Cardiac muscle cell (in vitro differentiated cells and primary cell): ENCODE measurements at regions not wholly inside any gene's neighbourhood (a gene's known extent, or its start where the extent isn't known, plus 50 kb on each side); places are given as distances from the start of the nearest gene placed in this dataset.

Experiments used
- DNase-seq, 2 donors: peaks; one replicate each; pipeline versions ENCODE4 v3.0.0 to v3.0.0-alpha.2; 2010 to 2017; ENCODE audit warnings: low read depth in 1 of 2, low spot score in 1 of 2
- H3K27ac ChIP-seq: fragments of 200-600 bp; sonication (generic); 2 replicates; pipeline ENCODE4 v1.5.1; 2016
- H3K27me3 ChIP-seq: fragments of 200-600 bp; sonication (generic); 2 replicates; pipeline ENCODE4 v1.6.0; 2016; ENCODE audit warnings: control low read depth
- H3K36me3 ChIP-seq: fragments of 200-600 bp; sonication (generic); 2 replicates; pipeline ENCODE4 v1.5.1; 2016; ENCODE audit warnings: control low read depth
- H3K4me1 ChIP-seq: fragments of 200-600 bp; sonication (generic); 2 replicates; pipeline ENCODE4 v1.8.1; 2017; ENCODE audit warnings: low read depth, mild to moderate bottlenecking, mixed run types
- H3K4me3 ChIP-seq: fragments of 200-600 bp; sonication (generic); 2 replicates; pipeline ENCODE4 v1.5.1; 2016; ENCODE audit warnings: mild to moderate bottlenecking
- H3K9me3 ChIP-seq: fragments of 200-600 bp; sonication (generic); 2 replicates; pipeline ENCODE4 v1.5.1; 2017; ENCODE audit warnings: low read depth, mild to moderate bottlenecking, control low read depth
- TF ChIP-seq, protein P1 (sequence below): IDR thresholded peaks from 2 replicates; pipeline ENCODE4 v1.5.1; 2012; ENCODE audit warnings: low read depth, mild to moderate bottlenecking, low read length

- Histone ChIP-seq H3K4me1 (no peaks in the 10 kb centered on the region), H3K27ac (no peak overlapping the region), H3K9me3 (no peaks in the 10 kb centered on the region), H3K36me3 (no peaks in the 10 kb centered on the region), H3K27me3 (no peaks in the 10 kb centered on the region), H3K4me3 (no peak overlapping the region)
- no peak for DNase-seq
- TF ChIP-seq, protein P1, sequence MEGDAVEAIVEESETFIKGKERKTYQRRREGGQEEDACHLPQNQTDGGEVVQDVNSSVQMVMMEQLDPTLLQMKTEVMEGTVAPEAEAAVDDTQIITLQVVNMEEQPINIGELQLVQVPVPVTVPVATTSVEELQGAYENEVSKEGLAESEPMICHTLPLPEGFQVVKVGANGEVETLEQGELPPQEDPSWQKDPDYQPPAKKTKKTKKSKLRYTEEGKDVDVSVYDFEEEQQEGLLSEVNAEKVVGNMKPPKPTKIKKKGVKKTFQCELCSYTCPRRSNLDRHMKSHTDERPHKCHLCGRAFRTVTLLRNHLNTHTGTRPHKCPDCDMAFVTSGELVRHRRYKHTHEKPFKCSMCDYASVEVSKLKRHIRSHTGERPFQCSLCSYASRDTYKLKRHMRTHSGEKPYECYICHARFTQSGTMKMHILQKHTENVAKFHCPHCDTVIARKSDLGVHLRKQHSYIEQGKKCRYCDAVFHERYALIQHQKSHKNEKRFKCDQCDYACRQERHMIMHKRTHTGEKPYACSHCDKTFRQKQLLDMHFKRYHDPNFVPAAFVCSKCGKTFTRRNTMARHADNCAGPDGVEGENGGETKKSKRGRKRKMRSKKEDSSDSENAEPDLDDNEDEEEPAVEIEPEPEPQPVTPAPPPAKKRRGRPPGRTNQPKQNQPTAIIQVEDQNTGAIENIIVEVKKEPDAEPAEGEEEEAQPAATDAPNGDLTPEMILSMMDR, result no peak
These were observed 73.7 kb upstream of the SPANXB1 start for GRCh38 chrX:140928739-140929138.

DNA sequence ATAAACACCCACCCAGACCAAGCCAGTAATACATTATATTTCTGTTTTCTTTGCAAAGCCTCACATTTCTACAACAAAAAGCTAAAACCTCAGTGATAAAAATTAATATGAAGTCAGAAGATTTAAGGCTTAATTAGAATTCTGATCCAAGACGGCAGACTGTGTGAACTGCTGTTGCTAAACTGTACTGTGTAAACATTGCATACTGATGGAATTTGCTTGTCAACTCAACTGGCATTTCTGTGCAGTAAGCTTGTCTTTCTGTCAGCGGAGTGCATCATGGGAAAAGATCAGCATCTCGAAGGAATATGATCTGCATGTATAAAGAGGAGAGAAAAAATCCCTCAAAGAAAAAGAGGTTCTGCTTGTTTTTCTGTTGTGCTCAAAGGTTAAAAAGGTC, 69.4 kb upstream of the SPANXB1 start:
- H3K4me3 ChIP-seq, result no peak overlapping the region
- no peaks in the 10 kb centered on the region for H3K9me3 ChIP-seq
- TF ChIP-seq, protein P1, result no peak
- no peak overlapping the region for H3K27ac ChIP-seq
- no peaks in the 10 kb centered on the region for H3K4me1 ChIP-seq
- no peak for DNase-seq
- no peaks in the 10 kb centered on the region for H3K27me3 ChIP-seq
- H3K36me3 ChIP-seq, result no peaks in the 10 kb centered on the region

GRCh38 chrX:140933874-140934655, 68.3 kb upstream of the SPANXB1 start:
- no peak overlapping the region for H3K4me3 ChIP-seq
- no peaks in the 10 kb centered on the region for H3K27me3 ChIP-seq
- H3K4me1 ChIP-seq, result no peaks in the 10 kb centered on the region
- TF ChIP-seq, protein P1, result no peak
- DNase-seq, result no peak
- H3K36me3 ChIP-seq, result no peaks in the 10 kb centered on the region
- no peaks in the 10 kb centered on the region for H3K9me3 ChIP-seq
- H3K27ac ChIP-seq, result no peak overlapping the region

DNA sequence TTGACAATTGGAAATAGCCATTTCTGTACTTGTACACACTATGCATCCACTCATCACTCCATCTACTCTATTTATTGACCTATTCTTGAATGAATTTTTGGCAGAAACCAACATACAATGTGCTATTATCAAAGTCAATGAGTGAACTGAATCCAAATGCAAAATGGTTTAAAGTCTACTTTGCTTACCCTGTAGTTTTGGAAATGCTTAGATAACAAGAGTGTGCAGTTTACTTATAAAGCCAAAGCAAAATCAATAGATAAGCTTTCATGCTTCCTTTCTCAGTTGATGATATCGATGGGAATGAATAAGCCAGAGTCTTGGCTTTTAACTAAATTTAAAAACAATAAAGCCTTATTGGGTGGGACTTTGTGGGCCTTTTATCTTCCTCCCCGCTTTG, 58.9 kb upstream of the SPANXB1 start:
- TF ChIP-seq, protein P1, result no peak
- Histone ChIP-seq H3K27ac (no peak overlapping the region), H3K27me3 (no peaks in the 10 kb centered on the region), H3K9me3 (no peaks in the 10 kb centered on the region), H3K36me3 (no peaks in the 10 kb centered on the region), H3K4me3 (no peak overlapping the region), H3K4me1 (no peaks in the 10 kb centered on the region)
- no peak for DNase-seq

DNA sequence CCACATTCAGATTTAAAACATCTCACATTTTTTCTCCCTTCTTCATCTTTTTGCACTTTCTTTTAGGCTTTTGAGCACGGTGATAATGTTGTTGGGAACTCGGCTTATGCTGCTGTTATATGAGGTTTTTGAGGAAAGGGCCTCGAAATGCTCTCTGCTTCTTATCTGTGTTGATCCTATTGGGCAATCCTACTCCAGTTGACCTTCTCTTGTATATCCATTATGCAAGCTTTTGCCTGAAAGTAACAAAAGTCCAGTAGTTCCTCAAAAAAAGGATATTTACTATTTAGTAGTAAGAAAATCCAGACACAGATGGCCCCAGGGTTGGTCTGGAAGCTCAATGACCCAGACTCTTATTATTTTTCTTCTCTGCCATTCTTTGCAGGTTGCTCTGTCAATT, 57.7 kb upstream of the SPANXB1 start:
- no peak for DNase-seq
- no peak overlapping the region for H3K27ac ChIP-seq
- H3K36me3 ChIP-seq, result no peaks in the 10 kb centered on the region
- H3K9me3 ChIP-seq, result no peaks in the 10 kb centered on the region
- TF ChIP-seq, protein P1, result no peak
- no peaks in the 10 kb centered on the region for H3K4me1 ChIP-seq
- no peak overlapping the region for H3K4me3 ChIP-seq
- no peaks in the 10 kb centered on the region for H3K27me3 ChIP-seq
